ENCODE measurements at regions not wholly inside any gene's neighbourhood (a gene's known extent, or its start where the extent isn't known, plus 50 kb on each side); places are given as distances from the start of the nearest gene placed in this dataset.

GRCh38 chr4:135739354-135739753, 1537.8 kb upstream of the PABPC4L start:
- Histone ChIP-seq H3K9me3 (ENCODE audit: low read length) (no peaks in the 10 kb centered on the region), H3K27ac (ENCODE audit: low read depth, low read length, poor library complexity, severe bottlenecking) (no peak overlapping the region), H3K9ac (ENCODE audit: low read length) (no peak overlapping the region), H3K9me2 (ENCODE audit: low read depth, low read length) (no peaks in the 10 kb centered on the region), H3K27me3 (ENCODE audit: insufficient read depth, low read length) (no peaks in the 10 kb centered on the region), H4K20me1 (ENCODE audit: insufficient read depth, low read length) (no peaks in the 10 kb centered on the region), H3K4me1 (ENCODE audit: insufficient read depth, low read length, severe bottlenecking) (no peaks in the 10 kb centered on the region), H3K36me3 (ENCODE audit: insufficient read depth, low read length) (no peaks in the 10 kb centered on the region), H3F3A (ENCODE audit: insufficient read depth, low read length) (no peaks in the 10 kb centered on the region; the same call in 1 of the 2 replicates), H3K4me2 (ENCODE audit: low read length) (no peak overlapping the region), H2AFZ (ENCODE audit: low read length) (no peak overlapping the region), H3K4me3 (ENCODE audit: low read depth, low read length, poor library complexity, severe bottlenecking) (no peak overlapping the region), H3K79me2 (ENCODE audit: insufficient read depth, low read length) (no peaks in the 10 kb centered on the region)
- no peak for TF ChIP-seq EZH2 (IDR thresholded peaks at IDR 0.05; ENCODE audit: borderline replicate concordance, low read length)
- TF ChIP-seq, protein P1, sequence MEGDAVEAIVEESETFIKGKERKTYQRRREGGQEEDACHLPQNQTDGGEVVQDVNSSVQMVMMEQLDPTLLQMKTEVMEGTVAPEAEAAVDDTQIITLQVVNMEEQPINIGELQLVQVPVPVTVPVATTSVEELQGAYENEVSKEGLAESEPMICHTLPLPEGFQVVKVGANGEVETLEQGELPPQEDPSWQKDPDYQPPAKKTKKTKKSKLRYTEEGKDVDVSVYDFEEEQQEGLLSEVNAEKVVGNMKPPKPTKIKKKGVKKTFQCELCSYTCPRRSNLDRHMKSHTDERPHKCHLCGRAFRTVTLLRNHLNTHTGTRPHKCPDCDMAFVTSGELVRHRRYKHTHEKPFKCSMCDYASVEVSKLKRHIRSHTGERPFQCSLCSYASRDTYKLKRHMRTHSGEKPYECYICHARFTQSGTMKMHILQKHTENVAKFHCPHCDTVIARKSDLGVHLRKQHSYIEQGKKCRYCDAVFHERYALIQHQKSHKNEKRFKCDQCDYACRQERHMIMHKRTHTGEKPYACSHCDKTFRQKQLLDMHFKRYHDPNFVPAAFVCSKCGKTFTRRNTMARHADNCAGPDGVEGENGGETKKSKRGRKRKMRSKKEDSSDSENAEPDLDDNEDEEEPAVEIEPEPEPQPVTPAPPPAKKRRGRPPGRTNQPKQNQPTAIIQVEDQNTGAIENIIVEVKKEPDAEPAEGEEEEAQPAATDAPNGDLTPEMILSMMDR (IDR thresholded peaks at IDR 0.05; ENCODE audit: low read length), result no peak

- Histone ChIP-seq H3K27me3 (ENCODE audit: insufficient read depth, low read length) (no peaks in the 10 kb centered on the region), H3K79me2 (ENCODE audit: insufficient read depth, low read length) (no peaks in the 10 kb centered on the region), H3F3A (ENCODE audit: insufficient read depth, low read length) (no peaks in the 10 kb centered on the region; the same call in 1 of the 2 replicates), H4K20me1 (ENCODE audit: insufficient read depth, low read length) (no peaks in the 10 kb centered on the region), H3K4me2 (ENCODE audit: low read length) (no peak overlapping the region), H3K9ac (ENCODE audit: low read length) (no peak overlapping the region), H2AFZ (ENCODE audit: low read length) (no peak overlapping the region), H3K9me2 (ENCODE audit: low read depth, low read length) (no peaks in the 10 kb centered on the region), H3K27ac (ENCODE audit: low read depth, low read length, poor library complexity, severe bottlenecking) (no peak overlapping the region), H3K36me3 (ENCODE audit: insufficient read depth, low read length) (no peaks in the 10 kb centered on the region), H3K4me3 (ENCODE audit: low read depth, low read length, poor library complexity, severe bottlenecking) (no peak overlapping the region), H3K4me1 (ENCODE audit: insufficient read depth, low read length, severe bottlenecking) (no peaks in the 10 kb centered on the region), H3K9me3 (ENCODE audit: low read length) (no peaks in the 10 kb centered on the region)
- no peak for TF ChIP-seq EZH2 (IDR thresholded peaks at IDR 0.05; ENCODE audit: borderline replicate concordance, low read length)
- TF ChIP-seq, protein P1 (IDR thresholded peaks at IDR 0.05; ENCODE audit: low read length), result no peak
These were observed 1533.9 kb upstream of the PABPC4L start for GRCh38 chr4:135735512-135735911.

- H3K4me1 ChIP-seq (ENCODE audit: insufficient read depth, low read length, severe bottlenecking), result no peaks in the 10 kb centered on the region
- no peaks in the 10 kb centered on the region for H3K36me3 ChIP-seq (ENCODE audit: insufficient read depth, low read length)
- no peak overlapping the region for H3K4me3 ChIP-seq (ENCODE audit: low read depth, low read length, poor library complexity, severe bottlenecking)
- TF ChIP-seq EZH2 (IDR thresholded peaks at IDR 0.05; ENCODE audit: borderline replicate concordance, low read length), result no peak
- TF ChIP-seq, protein P1 (IDR thresholded peaks at IDR 0.05; ENCODE audit: low read length), result no peak
- no peak overlapping the region for H2AFZ ChIP-seq (ENCODE audit: low read length)
- no peaks in the 10 kb centered on the region; the same call in 1 of the 2 replicates for H3F3A ChIP-seq (ENCODE audit: insufficient read depth, low read length)
- no peaks in the 10 kb centered on the region for H3K27me3 ChIP-seq (ENCODE audit: insufficient read depth, low read length)
- H3K9me3 ChIP-seq (ENCODE audit: low read length), result no peaks in the 10 kb centered on the region
- no peaks in the 10 kb centered on the region for H3K9me2 ChIP-seq (ENCODE audit: low read depth, low read length)
- no peaks in the 10 kb centered on the region for H3K79me2 ChIP-seq (ENCODE audit: insufficient read depth, low read length)
- no peak overlapping the region for H3K9ac ChIP-seq (ENCODE audit: low read length)
- H3K4me2 ChIP-seq (ENCODE audit: low read length), result no peak overlapping the region
- no peaks in the 10 kb centered on the region for H4K20me1 ChIP-seq (ENCODE audit: insufficient read depth, low read length)
- H3K27ac ChIP-seq (ENCODE audit: low read depth, low read length, poor library complexity, severe bottlenecking), result no peak overlapping the region
These were observed 1530.9 kb upstream of the PABPC4L start for GRCh38 chr4:135732448-135732847.

Measured in OCI-LY1 (cell line).